HG03135 (cell line): ENCODE measurements at regions not wholly inside any gene's neighbourhood (a gene's known extent, or its start where the extent isn't known, plus 50 kb on each side); places are given as distances from the start of the nearest gene placed in this dataset.

Experiments
- ATAC-seq: cut with Tn5 transposase; IDR thresholded peaks from one replicate; pipeline ENCODE4 v1.9.1; 2021; ENCODE audit warnings: mild to moderate bottlenecking, moderate library complexity; ENCODE audit not compliant: unreplicated experiment

DNA sequence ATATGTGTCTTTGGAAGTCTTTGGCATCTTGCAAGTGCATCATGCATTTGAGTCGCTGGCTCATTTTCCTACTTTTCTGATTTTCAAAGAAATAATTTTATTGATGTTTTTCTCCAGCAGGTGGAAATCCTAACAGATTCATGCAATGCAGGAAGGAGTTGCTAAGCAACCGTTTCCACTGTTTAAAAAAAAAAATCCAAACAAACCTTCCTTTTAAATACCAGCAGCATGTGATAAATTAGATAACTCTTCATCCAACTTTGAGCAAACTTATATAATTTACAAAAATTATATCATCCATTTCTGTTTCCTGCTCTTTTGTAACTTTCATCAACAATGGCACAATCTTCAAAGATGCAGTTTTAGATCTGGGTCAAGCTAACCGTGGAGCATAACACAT is 364.1 kb downstream of the MFSD1 start:
- ATAC-seq, result no peak

DNA sequence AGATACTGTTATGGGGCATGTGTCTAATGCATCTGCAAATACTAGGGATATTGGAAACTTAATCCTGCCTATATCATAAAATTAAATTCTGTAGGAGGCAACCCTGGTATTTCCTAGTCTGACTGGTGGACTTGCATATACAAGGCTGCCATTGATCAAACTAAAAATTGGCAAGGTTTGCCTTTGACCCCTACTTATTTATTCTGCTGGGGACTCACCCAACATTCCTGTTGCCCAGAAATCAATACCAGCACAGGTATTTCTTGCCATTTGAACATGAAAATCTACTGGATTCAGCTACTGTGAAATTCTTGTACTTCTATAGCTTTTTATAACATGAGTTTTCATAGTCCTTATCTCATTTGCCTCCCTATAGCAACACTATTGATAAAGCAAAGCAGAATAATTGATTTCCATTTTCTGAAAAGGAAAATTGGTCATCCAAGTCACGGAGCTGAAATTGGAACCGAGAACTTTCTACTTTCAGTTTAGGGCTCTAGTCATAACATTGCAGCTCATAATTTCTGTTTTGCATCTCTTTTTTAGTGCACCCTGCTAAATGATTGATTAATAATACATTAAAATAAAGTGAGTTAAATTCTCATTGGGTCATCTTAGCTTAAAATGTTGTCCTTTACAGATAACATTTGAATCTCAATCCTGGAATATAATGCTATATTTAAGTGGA is 365.2 kb downstream of the MFSD1 start:
- no peak for ATAC-seq

DNA sequence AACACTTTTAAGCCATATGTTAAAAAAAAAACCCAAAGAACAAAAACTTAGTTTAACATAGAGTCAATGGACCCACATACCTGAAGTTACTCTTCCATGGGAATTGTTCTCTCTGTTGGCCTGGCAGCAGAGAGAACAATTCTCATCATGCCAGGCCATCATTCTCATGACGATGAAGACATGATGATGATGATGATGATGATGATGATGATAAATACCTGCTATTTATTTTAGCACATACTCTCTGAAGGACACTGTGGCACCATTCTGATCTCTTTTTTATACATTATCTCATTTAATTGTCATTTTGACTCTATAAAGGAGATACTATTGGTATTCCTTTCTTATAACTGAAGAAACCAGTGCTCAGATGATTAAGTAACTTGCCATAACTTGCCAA is 366.9 kb downstream of the MFSD1 start:
- no peak for ATAC-seq

DNA sequence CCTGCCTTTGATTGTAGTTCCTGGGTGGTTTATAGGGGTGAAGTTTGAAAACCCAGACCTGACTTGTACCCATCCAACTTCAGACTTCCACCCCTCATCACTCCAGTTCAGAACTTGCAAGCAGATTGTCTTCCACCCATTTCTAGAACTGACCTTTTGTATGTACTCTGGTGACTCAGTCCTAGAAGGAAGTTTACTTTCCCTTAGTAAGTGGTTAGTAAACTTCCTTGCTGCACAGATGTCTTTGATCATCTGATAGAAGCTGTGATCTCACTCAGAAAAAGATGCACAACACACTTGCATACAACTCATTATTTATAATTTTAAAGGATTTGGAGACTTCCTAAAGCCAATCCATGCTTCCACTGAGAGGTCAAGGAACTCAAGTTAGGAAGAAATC is 368.0 kb downstream of the MFSD1 start:
- ATAC-seq, result no peak

DNA sequence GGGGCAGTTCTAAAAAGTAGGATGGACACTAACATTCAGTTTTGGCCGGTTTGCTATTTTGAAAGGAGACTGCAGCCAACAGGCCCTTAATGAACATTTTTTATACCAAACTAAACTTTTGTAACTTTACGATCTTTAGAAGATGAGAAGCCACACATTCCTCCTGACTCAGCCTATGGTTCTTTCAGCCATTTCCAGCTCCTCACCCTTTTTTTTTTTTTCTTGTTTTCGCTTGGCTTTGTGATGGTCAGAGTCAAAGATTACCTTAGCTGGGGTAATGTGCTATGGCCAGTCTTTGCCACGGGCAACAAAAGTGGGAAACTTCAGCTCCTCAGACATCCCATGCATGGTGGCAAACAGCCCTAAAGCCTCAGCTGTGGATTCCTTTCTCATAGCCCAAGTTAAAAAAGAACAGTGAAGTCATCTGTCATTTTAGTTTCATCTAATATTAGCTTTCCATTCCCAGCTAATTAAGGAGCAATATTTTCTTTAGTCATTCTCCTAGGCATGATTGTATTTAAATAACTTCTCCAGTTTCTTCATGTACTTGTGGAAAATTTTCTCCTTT is 368.7 kb downstream of the MFSD1 start:
- no peak for ATAC-seq

DNA sequence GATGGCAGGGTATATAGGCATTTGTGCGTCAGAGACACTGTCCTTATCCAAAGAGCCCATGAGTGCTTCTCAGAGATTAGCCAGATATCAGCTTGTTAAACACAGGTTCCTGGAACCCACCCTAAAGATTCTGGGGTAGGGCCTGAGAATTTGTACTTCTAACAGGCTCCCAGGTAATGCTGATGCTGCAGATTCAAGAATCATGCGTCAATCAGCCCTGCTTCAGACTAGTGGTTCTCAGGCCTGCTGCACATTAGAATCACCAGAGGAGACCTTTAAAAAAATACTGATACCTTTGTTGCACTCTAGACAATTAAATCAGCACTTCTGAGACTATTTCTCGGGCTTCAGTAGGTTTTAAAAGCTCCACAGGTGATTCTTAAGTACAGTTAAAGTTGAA is 369.5 kb downstream of the MFSD1 start:
- ATAC-seq, result no peak

DNA sequence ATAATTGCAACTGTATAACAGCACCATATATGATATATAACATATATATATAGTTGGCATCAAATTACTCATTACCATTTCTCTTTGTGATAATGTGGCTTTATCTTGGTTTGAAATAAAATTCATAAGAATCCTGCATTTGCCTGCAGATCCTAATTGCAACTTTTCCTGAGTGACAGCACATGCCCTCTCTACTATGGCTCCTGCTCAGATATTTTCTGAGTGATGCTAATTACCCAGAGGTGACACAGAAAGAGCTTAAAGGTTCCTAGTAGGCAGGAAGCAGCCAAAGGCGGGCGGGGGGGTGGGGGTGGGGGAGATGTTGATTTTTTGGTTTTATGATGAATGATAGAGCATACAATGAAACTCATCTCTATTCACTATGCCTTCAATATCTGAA is 370.6 kb downstream of the MFSD1 start:
- no peak for ATAC-seq

DNA sequence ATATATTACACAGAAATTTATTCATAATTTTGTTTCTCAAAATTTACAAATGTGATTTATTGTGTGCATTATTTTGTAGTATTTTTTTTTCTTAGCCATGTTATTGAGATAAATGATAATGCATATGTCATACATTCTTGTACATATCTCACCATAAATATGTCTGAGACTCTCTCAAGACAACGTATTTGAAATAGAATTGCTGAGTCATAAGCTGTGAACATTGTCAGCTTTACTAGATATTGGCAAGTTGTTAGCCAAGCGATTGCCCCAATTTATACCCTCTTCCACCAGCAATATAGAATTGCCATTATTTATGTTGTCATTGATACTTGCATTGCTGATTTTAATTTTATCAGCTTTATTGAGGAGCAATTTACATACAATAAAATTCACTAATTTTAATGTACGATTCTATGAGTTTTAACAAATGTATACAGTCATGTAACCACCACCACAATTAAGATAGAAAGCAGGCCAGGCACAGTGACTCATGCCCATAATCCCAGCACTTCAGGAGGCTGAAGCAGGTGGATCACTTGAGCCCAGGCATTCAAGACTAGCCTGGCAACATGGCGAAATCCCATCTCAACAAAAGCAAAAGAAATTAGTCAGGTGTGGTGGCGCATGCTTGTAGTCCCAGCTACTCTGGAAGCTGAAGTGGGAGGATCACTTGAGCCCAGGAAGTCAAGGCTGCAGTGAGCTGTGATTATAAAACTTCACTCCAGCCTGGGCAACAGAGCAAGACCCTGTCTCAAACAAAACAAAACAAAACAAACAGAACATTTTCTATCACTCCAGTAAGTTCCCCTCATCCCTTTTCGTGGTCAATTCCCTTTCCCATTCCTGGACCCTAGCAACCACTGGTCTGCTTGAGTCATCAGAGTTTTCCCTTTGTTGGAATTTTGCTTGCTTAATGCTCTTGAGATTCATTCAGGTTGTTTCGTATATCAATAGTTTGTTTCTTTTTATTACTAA is 373.1 kb downstream of the MFSD1 start:
- ATAC-seq, result no peak

DNA sequence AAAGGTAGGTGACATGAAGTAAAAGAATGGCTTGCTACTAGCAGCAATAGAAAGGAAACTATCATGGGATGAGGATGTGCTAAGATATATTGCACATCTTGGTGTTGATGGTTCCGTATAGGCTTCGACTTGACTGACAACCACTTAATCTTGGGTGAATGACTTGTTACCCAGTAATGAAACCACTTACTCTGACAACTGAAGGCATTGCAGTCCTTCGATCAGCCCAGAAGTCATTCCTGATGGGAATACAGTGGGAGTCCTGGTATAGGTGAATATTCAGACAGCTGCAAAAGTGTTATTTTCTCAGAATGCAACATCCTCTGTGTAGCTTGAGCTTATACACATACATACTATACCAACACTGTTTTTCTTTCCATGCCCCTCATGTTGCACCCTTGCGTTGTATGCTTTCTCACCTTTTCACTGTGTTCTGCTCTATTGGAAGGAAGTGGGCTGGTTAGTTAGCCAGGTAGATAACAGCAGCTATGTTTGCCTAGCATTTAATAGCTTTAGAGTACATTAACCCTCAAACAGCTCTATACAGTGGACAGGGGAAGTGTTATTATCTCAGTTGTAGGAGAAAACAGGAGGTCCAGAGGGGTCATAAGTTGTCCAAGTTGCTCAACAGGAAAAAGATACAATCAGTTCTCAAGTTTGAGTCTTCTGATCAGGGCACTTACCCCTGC is 376.5 kb downstream of the MFSD1 start:
- no peak for ATAC-seq

DNA sequence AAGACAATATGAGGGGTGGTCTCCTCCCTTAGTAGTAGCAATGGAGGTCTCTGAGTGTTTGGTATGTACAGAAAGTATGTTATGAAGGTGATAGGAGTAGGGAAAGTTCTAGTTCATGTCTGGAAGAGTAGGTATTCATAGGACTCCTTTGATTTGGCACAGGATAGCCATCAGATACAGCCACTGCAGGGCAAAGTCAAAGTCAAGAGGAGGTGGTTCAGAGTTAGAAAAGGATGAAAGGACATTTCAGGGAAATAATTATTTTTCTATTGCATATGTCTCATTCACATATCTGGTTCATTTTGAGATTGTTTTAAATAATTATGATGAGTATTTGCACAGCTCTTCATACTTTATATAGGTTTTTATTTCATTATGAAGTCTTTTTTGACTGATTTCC is 381.1 kb downstream of the MFSD1 start:
- no peak for ATAC-seq

DNA sequence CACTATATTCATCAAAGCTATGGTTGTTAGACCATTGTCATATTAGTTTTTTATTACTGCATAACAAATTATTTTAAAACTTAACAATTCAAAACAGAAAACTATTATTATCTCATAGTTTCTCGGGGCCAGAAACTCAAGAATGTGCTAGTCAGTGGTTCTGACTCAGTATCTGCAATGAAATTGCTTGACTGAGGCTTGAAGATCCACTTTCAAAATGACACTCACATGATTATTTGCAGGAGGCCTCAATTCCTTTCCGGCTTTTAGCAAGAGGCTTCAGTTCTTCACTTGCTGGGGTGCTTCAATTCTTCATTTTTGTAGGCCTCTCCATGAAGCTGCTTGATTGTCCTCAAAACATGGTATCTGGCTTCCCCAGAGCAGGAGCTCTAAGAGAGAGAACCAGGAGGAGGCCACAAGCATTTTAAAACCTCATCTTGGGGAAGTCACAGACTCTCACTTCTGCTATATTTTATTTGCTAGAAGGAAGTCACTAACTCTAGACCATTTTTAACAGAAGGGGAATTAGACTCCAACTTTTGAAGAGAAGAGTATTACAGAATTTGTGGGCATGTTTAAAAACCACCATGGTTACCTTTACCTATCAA is 383.7 kb downstream of the MFSD1 start:
- ATAC-seq, result peak; percentile 69

DNA sequence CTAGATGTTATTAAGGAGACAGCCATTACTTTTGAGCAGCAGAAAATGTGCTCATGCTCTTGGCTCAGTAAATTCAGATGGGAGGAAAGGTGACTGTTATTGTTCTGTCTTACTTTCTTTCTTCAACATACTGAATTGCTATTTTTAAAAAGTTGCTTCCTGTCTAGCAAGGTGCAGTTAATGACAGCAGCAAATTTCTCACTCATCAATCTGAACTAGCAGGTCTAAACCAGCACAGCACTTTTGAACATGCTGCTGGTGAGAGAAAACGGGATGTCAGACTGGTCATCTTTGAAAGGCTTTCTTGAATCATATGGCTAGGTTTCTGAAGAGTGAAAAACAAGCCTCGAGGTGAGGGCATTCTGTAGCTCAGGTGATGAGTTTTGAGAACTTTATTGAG is 384.7 kb downstream of the MFSD1 start:
- peak; percentile 64 for ATAC-seq

DNA sequence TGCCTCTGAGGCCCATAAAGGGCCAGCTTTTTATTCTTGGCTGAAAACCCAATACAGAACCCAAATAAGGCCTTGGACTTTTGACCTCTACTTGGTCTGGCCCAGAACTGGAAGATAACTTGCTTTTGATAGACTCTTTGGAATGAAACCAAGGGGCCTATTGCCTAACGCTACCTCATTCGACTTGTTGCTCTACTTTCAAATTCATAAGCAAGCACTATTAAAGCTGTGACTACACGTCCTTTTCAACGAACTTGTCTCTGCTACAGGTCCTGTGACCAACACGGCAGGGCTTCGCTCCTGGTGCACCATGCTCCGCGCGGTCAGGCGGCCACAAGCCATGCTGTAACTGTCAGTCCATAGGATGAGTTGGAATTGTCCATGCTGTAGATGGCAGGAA is 385.4 kb downstream of the MFSD1 start:
- no peak for ATAC-seq

DNA sequence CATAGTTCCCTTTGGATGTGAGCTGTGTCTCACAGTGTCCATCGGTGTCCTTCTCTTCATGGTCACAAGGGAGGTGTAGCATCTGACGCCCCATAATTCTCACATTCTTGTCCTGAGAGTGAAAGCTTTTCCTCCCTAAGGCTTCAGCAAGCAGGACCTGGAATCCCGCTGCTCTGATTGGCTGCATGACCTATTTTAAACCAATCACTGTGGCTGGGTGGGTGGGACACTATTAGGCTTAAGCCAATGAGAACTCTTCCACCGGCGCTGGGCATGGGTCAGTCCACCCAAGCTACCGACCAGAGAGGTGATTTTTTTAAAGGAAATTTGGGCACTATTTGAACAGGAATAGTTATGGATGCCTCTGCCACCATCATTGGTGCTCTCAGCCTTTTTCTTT is 385.9 kb downstream of the MFSD1 start:
- ATAC-seq, result no peak

DNA sequence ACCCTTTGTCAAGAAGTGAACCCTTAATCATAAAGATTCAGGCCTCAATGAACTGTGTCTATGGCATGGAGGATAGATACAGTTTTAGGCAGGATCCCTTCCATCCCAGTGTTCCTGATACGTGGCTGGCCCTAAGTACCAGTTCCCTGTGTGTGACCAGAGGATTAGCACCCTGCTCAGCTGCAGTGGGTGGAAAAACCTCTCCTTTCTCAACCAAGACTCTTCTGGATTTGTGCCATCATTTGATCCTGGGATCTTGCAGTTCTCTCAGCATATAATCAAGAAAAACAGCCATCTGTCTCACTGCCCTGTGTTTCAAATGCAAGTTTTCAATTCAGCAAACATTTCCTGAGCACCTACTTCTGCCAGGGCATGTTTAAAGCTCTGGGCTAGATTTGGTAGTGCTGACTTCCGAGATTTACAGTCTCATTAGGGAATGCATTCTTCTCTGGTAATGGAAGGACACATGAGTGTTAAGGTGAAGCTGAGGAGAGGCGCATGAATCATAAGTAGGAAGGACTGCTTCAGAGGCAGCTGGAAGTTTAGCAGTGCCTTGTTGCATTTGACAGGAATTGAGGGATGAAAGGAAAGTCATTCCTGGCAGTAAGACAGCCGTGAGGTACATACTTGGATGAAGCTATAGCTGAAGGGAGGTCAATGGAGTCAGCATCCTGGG is 388.3 kb downstream of the MFSD1 start:
- no peak for ATAC-seq

DNA sequence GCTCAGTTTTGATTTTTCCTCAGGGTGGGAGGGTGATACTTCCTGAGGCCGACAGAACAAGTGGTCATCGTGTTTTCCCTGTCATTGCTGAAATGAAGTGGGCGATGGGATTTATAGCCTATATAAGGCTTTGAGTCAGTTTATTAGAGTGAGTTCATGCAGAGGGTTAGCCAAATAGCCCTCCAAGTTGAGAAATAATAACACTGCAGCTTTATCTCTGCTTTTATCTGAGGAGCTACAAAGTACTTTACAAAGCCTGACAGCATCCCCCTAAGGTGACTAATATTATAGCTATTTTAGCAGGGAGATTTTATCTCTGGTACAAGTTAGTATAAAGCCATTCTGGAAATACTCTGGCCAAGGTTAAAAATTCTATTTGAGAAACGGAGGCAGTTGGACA is 389.6 kb downstream of the MFSD1 start:
- no peak for ATAC-seq

DNA sequence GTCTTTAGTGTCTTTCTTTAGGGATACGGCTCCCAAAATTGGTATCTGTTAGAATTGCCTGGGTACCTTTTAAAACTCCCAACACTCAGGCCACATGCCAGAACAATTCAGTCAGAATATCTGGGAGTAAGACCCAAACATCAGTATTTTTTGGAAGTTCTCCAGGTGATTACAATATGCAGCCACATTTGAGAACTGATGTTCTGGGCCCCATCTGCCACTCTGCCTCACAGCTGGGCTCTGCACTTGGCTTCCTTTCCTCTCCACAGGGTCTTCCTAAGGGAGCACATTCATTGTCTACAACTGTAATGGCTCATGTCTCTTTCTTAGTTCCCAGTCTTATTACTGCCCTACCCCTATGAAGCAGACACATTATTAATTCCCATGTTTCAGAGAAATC is 394.5 kb downstream of the MFSD1 start:
- ATAC-seq, result no peak

DNA sequence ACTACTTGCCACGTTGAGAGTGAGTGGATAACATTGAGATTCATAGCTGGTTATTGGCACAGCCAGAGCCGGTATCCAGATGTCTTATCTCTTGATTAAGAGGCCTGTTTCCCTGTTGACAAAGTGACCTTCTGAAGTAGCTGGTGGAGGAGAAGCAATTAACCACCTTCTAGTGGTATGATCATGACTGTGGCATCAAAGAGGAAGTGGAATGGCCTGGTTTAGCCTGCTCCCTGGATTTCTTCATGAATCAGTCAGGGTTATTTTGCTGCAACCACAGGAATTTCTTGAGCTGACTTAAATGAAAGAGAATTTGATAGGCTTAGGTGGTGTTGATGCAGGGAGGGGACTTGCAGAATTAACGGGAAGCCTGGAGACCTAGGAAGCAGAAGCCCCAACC is 398.3 kb downstream of the MFSD1 start:
- no peak for ATAC-seq

DNA sequence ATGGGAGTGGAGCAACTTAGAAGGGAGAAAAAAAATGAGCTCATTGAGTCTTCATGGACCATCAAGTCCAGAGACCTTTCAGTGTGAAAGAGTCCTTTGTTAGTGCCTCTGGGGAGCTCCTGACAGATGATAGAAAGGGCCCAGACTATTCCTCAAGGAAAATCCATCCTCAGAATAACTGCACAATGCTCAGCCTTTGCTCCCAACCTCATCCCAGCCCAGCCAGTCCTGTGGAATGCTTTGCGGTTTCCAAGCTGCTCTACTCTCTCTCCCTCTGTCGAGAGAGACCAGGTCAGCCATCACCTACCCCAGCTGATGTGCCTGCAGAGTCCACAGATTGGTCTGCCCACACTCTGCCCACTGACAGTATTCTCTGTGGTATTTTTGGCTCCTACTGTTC is 406.2 kb downstream of the MFSD1 start:
- no peak for ATAC-seq

DNA sequence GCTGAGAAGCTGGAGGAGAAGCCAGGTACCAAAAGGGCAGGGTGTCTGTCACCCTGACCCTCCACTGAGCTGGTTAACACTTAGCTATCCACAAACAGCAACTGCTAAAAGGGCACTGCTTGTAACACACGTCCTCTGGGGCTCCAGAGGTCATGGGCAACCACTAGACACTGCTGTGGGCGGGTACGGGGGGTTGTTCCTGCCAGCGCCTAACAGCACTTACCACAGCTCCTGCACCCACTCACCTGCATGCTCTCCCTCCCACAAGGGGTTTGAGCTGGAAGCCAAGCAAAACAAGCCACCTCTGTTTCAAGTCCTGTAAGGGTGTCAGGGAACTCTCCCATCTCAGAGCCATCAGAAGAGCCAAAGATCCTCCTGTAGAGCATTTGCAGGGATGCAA is 407.6 kb downstream of the MFSD1 start:
- no peak for ATAC-seq
